HG02763 (cell line): ENCODE measurements at regions not wholly inside any gene's neighbourhood (a gene's known extent, or its start where the extent isn't known, plus 50 kb on each side); places are given as distances from the start of the nearest gene placed in this dataset.

Experiments
- ATAC-seq: cut with Tn5 transposase; IDR thresholded peaks from one replicate; pipeline ENCODE4 v1.9.1; 2021; ENCODE audit warnings: mild to moderate bottlenecking, moderate library complexity; ENCODE audit not compliant: unreplicated experiment

- no peak for ATAC-seq
These were observed 799.7 kb upstream of the ACVR2A start for GRCh38 chr2:147045113-147045512.

GRCh38 chr2:147041121-147041494 is 803.7 kb upstream of the ACVR2A start:
- no peak for ATAC-seq

GRCh38 chr2:147040298-147041120 is 804.3 kb upstream of the ACVR2A start:
- no peak for ATAC-seq

GRCh38 chr2:147037048-147037447 is 807.8 kb upstream of the ACVR2A start:
- no peak for ATAC-seq

- no peak for ATAC-seq
These were observed 811.8 kb upstream of the ACVR2A start for GRCh38 chr2:147033044-147033443.

GRCh38 chr2:147031897-147032296 is 812.9 kb upstream of the ACVR2A start:
- ATAC-seq: no peak

- ATAC-seq: no peak
These were observed 813.7 kb upstream of the ACVR2A start for GRCh38 chr2:147030966-147031720.

- no peak for ATAC-seq
These were observed 817.4 kb upstream of the ACVR2A start for GRCh38 chr2:147027436-147027835.

GRCh38 chr2:147026664-147027295 is 818.0 kb upstream of the ACVR2A start:
- no peak for ATAC-seq

GRCh38 chr2:147025646-147026585 is 818.9 kb upstream of the ACVR2A start:
- ATAC-seq: no peak

- ATAC-seq: no peak
These were observed 825.5 kb upstream of the ACVR2A start for GRCh38 chr2:147019311-147019710.

GRCh38 chr2:147017951-147018645 is 826.7 kb upstream of the ACVR2A start:
- ATAC-seq: no peak

GRCh38 chr2:147016181-147016580 is 828.6 kb upstream of the ACVR2A start:
- no peak for ATAC-seq

GRCh38 chr2:147015591-147015990 is 829.2 kb upstream of the ACVR2A start:
- no peak for ATAC-seq

GRCh38 chr2:147013696-147014392 is 831.0 kb upstream of the ACVR2A start:
- ATAC-seq: no peak

- ATAC-seq: no peak
These were observed 836.3 kb upstream of the ACVR2A start for GRCh38 chr2:147008481-147008880.

- ATAC-seq: no peak
These were observed 838.1 kb upstream of the ACVR2A start for GRCh38 chr2:147006736-147007141.

- no peak for ATAC-seq
These were observed 841.7 kb upstream of the ACVR2A start for GRCh38 chr2:147003081-147003480.

- no peak for ATAC-seq
These were observed 842.6 kb upstream of the ACVR2A start for GRCh38 chr2:147002256-147002655.
